MCF 10A (cell line): ENCODE measurements at regions not wholly inside any gene's neighbourhood (a gene's known extent, or its start where the extent isn't known, plus 50 kb on each side); places are given as distances from the start of the nearest gene placed in this dataset.

Source experiments
- BruUV-seq: library from RNA; stranded (reverse); fragments of 400-500 nt; replicated peaks from 2 replicates; lab custom pipeline; 2021; lab: Mats Ljungman, UMichigan
- CTCF ChIA-PET: fragments of 300-600 bp; sonication (Branson Sonifier 250); formaldehyde crosslinking; extraction: SDS; loops from one replicate; lab custom pipeline; 2021; ENCODE audit warnings: antibody characterized with exemption, inconsistent platforms; lab: Yijun Ruan, JAX
- POLR2A ChIA-PET: fragments of 300-600, 350-650 bp; sonication (Branson Sonifier 250); formaldehyde crosslinking; extraction: SDS; loops from one replicate; lab custom pipeline; 2020; ENCODE audit warnings: antibody characterized with exemption, inconsistent platforms; lab: Yijun Ruan, JAX
- DNase-seq: peaks from one replicate; pipeline ENCODE4 v3.0.0-alpha.2; 2018; ENCODE audit not compliant: unreplicated experiment
- H3K27ac Mint-ChIP-seq: one replicate; pipeline ENCODE4 v1.8.0; 2022; ENCODE audit warnings: mild to moderate bottlenecking, low read depth, mixed read lengths; ENCODE audit not compliant: unreplicated experiment
- H3K27me3 Mint-ChIP-seq: one replicate; pipeline ENCODE4 v1.8.0; 2022; ENCODE audit warnings: mixed read lengths; ENCODE audit not compliant: insufficient read depth, unreplicated experiment
- H3K36me3 Mint-ChIP-seq: one replicate; pipeline ENCODE4 v1.8.0; 2022; ENCODE audit warnings: mild to moderate bottlenecking, moderate library complexity, mixed read lengths; ENCODE audit not compliant: insufficient read depth, unreplicated experiment
- H3K4me1 Mint-ChIP-seq: one replicate; pipeline ENCODE4 v1.8.0; 2022; ENCODE audit warnings: mixed read lengths; ENCODE audit not compliant: insufficient read depth, unreplicated experiment
- H3K4me3 Mint-ChIP-seq: one replicate; pipeline ENCODE4 v1.8.0; 2022; ENCODE audit warnings: mild to moderate bottlenecking, moderate library complexity, mixed read lengths; ENCODE audit not compliant: unreplicated experiment
- H3K9me3 Mint-ChIP-seq: one replicate; pipeline ENCODE4 v1.8.0; 2022; ENCODE audit warnings: mixed read lengths; ENCODE audit not compliant: unreplicated experiment
- CTCF ChIP-seq: fragments of 200-600 bp; IDR thresholded peaks from one replicate; pipeline ENCODE4 v1.8.0; 2022; ENCODE audit warnings: antibody characterized with exemption, mild to moderate bottlenecking; ENCODE audit not compliant: unreplicated experiment
- intact Hi-C: fragments of 100-400 bp; cut with micrococcal nuclease; formaldehyde crosslinking; loops from 2 replicates; pipeline ENCODE4 v1.14.1; 2022

GRCh38 chr10:35792291-35792690 lies 150.2 kb upstream of the FZD8 start:
- no peak for DNase-seq
- TF ChIP-seq CTCF, result no peak
- Mint-ChIP-seq H3K4me1 (peaks cover 21% of the 10 kb centered on the region), H3K36me3 (no peaks in the 10 kb centered on the region), H3K4me3 (no peak overlapping the region), H3K9me3 (peaks cover 9% of the 10 kb centered on the region), H3K27me3 (no peaks in the 10 kb centered on the region), H3K27ac (no peak overlapping the region)
- no TSS peak for BruUV-seq
- CTCF ChIA-PET, result no interaction called here
- intact Hi-C loops, result no loop called here
- POLR2A ChIA-PET, result no interaction called here

GRCh38 chr10:35789996-35790395 lies 147.9 kb upstream of the FZD8 start:
- intact Hi-C loops, result no loop called here
- CTCF ChIA-PET, result no interaction called here
- no peak overlapping the region for H3K4me3 Mint-ChIP-seq

GRCh38 chr10:35784751-35785150 lies 142.7 kb upstream of the FZD8 start:
- no peaks in the 10 kb centered on the region for H3K36me3 Mint-ChIP-seq
- H3K9me3 Mint-ChIP-seq, result peaks cover 24% of the 10 kb centered on the region
- intact Hi-C loops, result loop anchor here (5.0 kb wide), 1 partner anchor 993 kb away; no protein-coding TSS in a partner anchor
- TF ChIP-seq CTCF, result no peak
- no peak for DNase-seq
- peaks cover 40% of the 10 kb centered on the region for H3K4me1 Mint-ChIP-seq
- H3K27me3 Mint-ChIP-seq, result no peaks in the 10 kb centered on the region
- BruUV-seq, result no TSS peak
- ChIA-PET POLR2A (no interaction called here), CTCF (interaction anchor here (0.6 kb wide), 1 partner anchor 132 kb away, joined by 3 read pairs; no protein-coding TSS in a partner anchor)
- no peak overlapping the region for H3K4me3 Mint-ChIP-seq
- H3K27ac Mint-ChIP-seq, result peak overlapping the region; percentile 7

More at GRCh38 chr10:35789996-35790395, 147.9 kb upstream of the FZD8 start:
- TF ChIP-seq CTCF, result no peak
- Mint-ChIP-seq H3K36me3 (no peaks in the 10 kb centered on the region), H3K4me1 (peaks cover 12% of the 10 kb centered on the region), H3K9me3 (peaks cover 28% of the 10 kb centered on the region), H3K27me3 (no peaks in the 10 kb centered on the region), H3K27ac (peak overlapping the region; percentile 53)
- POLR2A ChIA-PET, result no interaction called here
- DNase-seq, result peak; percentile 50
- BruUV-seq, result no TSS peak

DNA sequence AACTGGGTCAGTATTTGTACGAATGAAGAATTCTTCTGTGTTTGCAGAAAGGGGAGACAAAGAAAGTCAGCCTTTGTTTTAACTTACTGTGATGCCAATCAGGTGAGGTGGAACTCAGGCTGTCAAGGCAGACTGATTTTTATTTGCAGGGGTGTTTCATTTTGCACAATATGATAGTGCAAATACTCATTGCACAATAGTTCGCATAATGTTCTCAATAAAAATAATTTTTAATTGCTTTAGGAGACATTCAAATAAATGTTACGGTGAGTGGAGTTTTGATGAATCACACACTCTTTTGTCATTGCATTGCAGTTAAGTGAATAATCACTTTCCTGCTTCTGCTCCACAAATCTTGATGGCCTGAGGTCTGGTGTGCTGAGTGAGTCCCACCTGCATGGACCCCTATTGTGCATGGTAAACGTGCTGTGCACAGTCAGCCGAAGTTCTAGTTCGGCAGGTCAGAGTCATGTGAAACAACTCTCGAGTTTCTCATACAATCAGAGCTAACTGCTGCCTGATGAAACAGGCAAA lies 141.3 kb upstream of the FZD8 start:
- intact Hi-C loops, result loop anchor here (5.0 kb wide), 1 partner anchor 994 kb away; no protein-coding TSS in a partner anchor
- H3K4me3 Mint-ChIP-seq, result peak overlapping the region; percentile 30
- no peaks in the 10 kb centered on the region for H3K36me3 Mint-ChIP-seq
- no TSS peak for BruUV-seq
- peaks cover 34% of the 10 kb centered on the region for H3K4me1 Mint-ChIP-seq
- peak overlapping the region; percentile 7 for H3K27ac Mint-ChIP-seq
- ChIA-PET CTCF (interaction anchor here (0.6 to 0.7 kb wide), 4 partner anchors 53 to 1021 kb away, joined by 3 to 4 read pairs (median 3); no protein-coding TSS in a partner anchor), POLR2A (interaction anchor here (0.6 to 1.8 kb wide), 3 partner anchors 238 to 942 kb away, joined by 3 to 6 read pairs (median 3); no protein-coding TSS in a partner anchor)
- no peaks in the 10 kb centered on the region for H3K27me3 Mint-ChIP-seq
- no peak for TF ChIP-seq CTCF
- peaks cover 21% of the 10 kb centered on the region for H3K9me3 Mint-ChIP-seq
- peak; percentile 44 for DNase-seq
